Activated T-helper 2 cell treated with anti-CD3 and anti-CD28 coated beads, Interferon-gamma antibody, Interleukin-2, Interleukin-4, amounts not matched to agents 10 μg/mL and 5 μg/mL and 100 μg/mL, durations not matched to agents 14 hours and 24 hours and 36 hours (primary cell): ENCODE measurements at regions not wholly inside any gene's neighbourhood (a gene's known extent, or its start where the extent isn't known, plus 50 kb on each side); places are given as distances from the start of the nearest gene placed in this dataset.

Source experiments
- DNase-seq: peaks from one replicate; pipeline ENCODE4 v3.0.0; 2021; ENCODE audit warnings: low spot score
- H3K27ac Mint-ChIP-seq: one replicate; pipeline ENCODE4 v1.8.0; 2021; ENCODE audit warnings: mixed read lengths
- H3K27me3 Mint-ChIP-seq: one replicate; pipeline ENCODE4 v1.8.0; 2021; ENCODE audit warnings: low read depth, mixed read lengths
- H3K36me3 Mint-ChIP-seq: one replicate; pipeline ENCODE4 v1.8.0; 2021; ENCODE audit warnings: low read depth, mixed read lengths
- H3K4me1 Mint-ChIP-seq: one replicate; pipeline ENCODE4 v1.8.0; 2021; ENCODE audit warnings: low read depth, mixed read lengths
- H3K4me3 Mint-ChIP-seq: one replicate; pipeline ENCODE4 v1.8.0; 2021; ENCODE audit warnings: low read depth, mild to moderate bottlenecking, moderate library complexity, mixed read lengths
- H3K9me3 Mint-ChIP-seq: one replicate; pipeline ENCODE4 v1.8.0; 2021; ENCODE audit warnings: mixed read lengths
- intact Hi-C: fragments of 100-400 bp; cut with micrococcal nuclease; formaldehyde crosslinking; loops from one replicate; pipeline ENCODE4 v1.15.1; 2023

DNA sequence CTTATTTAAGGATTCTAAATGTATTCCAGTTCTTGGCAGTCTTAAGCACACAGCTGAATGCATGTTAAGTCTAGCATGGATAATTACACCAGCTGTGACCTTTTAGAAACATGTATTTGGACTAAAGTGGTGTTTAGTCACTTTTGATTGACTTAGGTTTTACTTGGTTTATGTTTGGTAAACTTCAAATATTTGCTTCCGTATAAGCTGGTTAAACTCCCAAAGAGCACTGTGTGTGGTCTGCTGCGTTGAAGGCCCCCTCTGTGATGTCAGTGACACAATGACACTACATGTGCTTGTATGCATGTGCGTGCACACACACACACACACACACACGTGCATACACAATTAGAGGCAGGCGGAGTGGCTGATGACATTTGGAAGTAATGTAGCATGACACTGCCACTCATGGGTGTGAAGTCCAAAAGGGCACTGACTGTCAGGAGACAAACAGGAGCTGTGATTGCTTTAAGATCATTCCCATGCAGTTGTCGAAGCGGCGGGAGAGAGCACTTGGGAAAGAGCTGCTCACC lies 156.1 kb upstream of the CDH13 start:
- no peak for DNase-seq
- Mint-ChIP-seq H3K4me3 (no peak overlapping the region), H3K27me3 (peaks cover 2% of the 10 kb centered on the region), H3K4me1 (no peaks in the 10 kb centered on the region), H3K9me3 (no peaks in the 10 kb centered on the region), H3K27ac (no peak overlapping the region), H3K36me3 (no peaks in the 10 kb centered on the region)
- intact Hi-C loops = no loop called here

DNA sequence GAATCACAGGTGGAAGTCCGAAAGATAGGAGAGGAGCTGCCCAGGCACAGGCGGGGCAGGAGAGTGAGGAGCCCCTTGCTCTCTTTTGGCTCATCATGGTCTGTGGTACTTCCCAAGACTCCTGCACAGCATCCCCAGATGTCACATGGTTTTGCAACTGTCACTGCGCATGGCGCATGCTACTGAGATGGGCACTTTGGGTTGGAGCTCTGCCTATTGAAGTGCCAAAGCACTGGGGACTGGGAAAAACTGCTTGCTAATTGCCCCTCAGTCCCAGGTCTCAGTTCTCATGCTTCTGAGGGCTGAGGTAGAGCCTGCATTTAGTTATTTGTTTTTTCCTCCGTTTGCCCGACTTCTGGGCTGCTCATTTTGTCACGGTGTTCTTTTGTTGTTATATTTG lies 156.8 kb upstream of the CDH13 start:
- no peak overlapping the region for H3K27ac Mint-ChIP-seq
- no peaks in the 10 kb centered on the region for H3K36me3 Mint-ChIP-seq
- H3K4me3 Mint-ChIP-seq = no peak overlapping the region
- no peaks in the 10 kb centered on the region for H3K9me3 Mint-ChIP-seq
- intact Hi-C loops = no loop called here
- peaks cover 2% of the 10 kb centered on the region for H3K27me3 Mint-ChIP-seq
- no peaks in the 10 kb centered on the region for H3K4me1 Mint-ChIP-seq
- no peak for DNase-seq

DNA sequence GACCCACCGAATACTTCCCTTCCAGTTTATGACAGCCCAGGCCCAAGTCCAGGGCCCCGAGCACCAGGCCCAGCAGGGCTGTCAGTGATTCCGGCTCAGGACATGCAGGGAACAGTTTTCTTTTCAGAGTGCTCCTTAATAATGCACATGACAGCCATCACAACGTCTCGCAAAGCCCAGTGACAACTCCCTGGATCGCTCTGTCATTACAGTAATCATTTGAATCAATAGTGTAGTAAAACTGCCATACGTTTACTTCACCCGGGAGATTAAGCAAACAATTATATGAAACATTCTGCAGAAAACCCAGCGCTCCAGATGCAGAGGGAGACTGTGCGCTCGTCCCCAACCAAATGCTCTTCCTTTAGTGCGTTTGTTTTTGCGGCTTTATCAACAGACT lies 162.6 kb upstream of the CDH13 start:
- Mint-ChIP-seq H3K4me3 (no peak overlapping the region), H3K36me3 (no peaks in the 10 kb centered on the region), H3K27ac (no peak overlapping the region)

DNA sequence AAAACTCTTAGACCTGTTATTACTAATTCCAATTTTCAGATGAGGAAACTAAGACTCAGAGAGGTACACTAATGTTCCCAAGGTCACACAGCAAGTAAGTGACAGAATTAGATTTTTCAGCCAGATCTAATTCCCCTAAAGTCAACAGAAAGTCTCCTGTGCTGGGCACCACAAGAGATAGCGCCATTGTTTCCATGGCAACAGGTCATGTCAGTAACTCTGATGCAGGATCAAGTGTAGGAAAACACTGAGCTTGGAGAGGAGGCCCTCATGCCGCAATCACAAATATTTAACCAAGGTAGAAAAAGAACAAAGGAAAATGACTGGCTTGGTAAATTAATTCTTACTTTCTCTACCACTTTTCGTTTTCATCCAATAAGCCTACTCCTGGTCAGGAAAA lies 166.0 kb upstream of the CDH13 start:
- H3K27me3 Mint-ChIP-seq = peaks cover 2% of the 10 kb centered on the region
- no peaks in the 10 kb centered on the region for H3K9me3 Mint-ChIP-seq
- intact Hi-C loops = no loop called here
- no peak overlapping the region for H3K27ac Mint-ChIP-seq
- H3K4me3 Mint-ChIP-seq = no peak overlapping the region
- DNase-seq = no peak
- H3K36me3 Mint-ChIP-seq = no peaks in the 10 kb centered on the region
- H3K4me1 Mint-ChIP-seq = peaks cover 1% of the 10 kb centered on the region

More for the DNA sequence above, 162.6 kb upstream of the CDH13 start:
- Mint-ChIP-seq H3K4me1 (no peaks in the 10 kb centered on the region), H3K27me3 (no peaks in the 10 kb centered on the region), H3K9me3 (no peaks in the 10 kb centered on the region)
- DNase-seq = no peak
- intact Hi-C loops = no loop called here

DNA sequence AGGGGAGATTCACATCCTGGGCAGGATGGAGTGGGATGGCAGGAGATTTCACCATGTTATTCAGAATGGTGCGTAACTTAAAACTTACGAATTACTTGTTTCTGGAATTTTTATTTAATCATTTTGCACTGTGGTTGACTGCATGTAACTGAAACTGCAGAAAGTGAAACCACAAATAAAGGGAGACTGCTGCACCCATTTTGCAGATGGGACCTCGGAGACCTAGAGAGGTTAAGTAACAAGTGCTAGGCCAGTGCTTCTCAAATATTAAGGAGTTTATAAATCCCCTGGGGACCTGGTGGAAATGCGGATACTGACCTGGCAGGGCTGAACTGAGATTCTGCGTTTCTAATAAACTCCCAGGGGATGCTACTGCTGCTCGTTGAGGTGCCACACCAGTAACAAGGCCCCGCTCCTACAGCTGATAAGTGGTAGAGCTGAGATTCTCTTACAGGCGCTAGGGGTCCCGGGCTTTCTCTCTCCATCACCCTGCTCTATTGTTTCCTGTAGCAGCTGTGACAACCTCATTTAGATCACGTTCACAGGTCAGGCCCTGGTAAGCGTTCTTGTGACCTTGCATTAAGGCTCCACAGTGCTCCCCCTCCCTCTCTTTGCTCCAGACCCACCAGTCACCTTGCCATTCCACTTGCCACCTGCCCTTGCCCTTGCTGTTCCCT lies 167.1 kb upstream of the CDH13 start:
- no peaks in the 10 kb centered on the region for H3K36me3 Mint-ChIP-seq
- DNase-seq = no peak
- intact Hi-C loops = loop anchor here (5.0 kb wide), 1 partner anchor 197 kb away; no protein-coding TSS in a partner anchor
- no peak overlapping the region for H3K4me3 Mint-ChIP-seq
- no peak overlapping the region for H3K27ac Mint-ChIP-seq
- H3K27me3 Mint-ChIP-seq = peaks cover 2% of the 10 kb centered on the region
- no peaks in the 10 kb centered on the region for H3K9me3 Mint-ChIP-seq
- peaks cover 1% of the 10 kb centered on the region for H3K4me1 Mint-ChIP-seq

DNA sequence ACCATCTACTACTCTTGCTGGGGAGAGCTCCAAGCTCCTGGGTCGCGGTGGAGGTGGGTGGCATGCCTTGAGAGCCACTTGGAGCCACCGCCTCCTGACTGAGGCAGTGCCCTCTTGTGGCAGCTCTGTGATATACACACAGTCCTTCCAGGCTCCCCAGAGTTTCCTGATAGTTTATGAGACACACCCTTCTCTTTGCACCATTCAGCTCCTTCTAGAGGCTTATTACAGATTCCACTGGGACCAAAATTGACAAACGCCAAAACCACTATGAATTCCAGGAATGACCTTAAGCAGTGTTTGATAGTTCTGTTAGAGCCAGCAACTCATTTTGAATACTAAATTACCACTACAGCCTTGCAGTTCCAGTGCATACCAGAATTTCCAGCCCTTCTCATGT lies 170.1 kb upstream of the CDH13 start:
- no peak overlapping the region for H3K4me3 Mint-ChIP-seq
- H3K9me3 Mint-ChIP-seq = no peaks in the 10 kb centered on the region

DNA sequence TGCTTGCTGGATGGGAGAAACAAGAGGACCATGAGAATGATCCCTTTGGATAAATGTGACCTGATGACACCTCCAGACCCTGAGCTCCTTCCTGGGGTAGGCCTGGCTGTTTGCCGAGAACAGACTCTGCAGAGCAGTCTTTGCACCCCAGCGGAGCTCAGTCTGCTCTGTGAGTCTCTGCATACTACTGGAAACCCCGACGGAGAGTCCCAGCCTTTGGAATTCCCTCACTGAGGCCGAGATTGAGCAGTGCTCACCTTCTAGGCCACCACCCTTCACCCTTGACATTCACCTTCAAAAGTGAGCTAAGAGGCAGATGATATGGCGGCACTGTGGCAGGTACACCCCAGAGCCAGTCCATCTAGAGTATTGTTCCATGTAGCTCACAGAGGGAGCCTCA lies 172.2 kb upstream of the CDH13 start:
- no peak for DNase-seq
- Mint-ChIP-seq H3K4me3 (no peak overlapping the region), H3K9me3 (no peaks in the 10 kb centered on the region), H3K4me1 (peaks cover 1% of the 10 kb centered on the region), H3K27ac (no peak overlapping the region), H3K27me3 (peaks cover 2% of the 10 kb centered on the region), H3K36me3 (no peaks in the 10 kb centered on the region)
- intact Hi-C loops = no loop called here

More for the DNA sequence above, 170.1 kb upstream of the CDH13 start:
- intact Hi-C loops = loop anchor here (5.0 kb wide), 1 partner anchor 194 kb away; no protein-coding TSS in a partner anchor
- H3K27me3 Mint-ChIP-seq = peaks cover 2% of the 10 kb centered on the region
- no peak for DNase-seq
- peaks cover 1% of the 10 kb centered on the region for H3K4me1 Mint-ChIP-seq
- no peak overlapping the region for H3K27ac Mint-ChIP-seq
- no peaks in the 10 kb centered on the region for H3K36me3 Mint-ChIP-seq

DNA sequence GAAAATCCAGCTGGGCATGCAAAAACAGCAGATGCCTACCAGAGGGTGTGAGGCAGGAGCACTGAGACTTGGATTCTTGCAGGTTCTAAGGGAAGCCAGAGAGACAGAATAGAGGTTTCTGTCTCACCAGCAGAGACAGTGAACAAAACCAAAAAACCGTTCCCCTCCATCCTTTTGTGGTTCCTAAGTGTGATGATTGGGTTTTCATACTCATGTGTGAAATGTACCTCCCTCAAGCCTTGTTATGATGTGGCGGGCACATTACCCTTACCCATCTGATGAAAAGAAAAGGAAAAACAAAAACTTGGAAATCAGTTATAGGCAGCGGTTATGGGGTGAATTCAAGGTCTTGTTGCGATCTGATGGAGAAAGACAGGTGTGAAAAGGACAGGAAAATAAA lies 172.6 kb upstream of the CDH13 start:
- Mint-ChIP-seq H3K27me3 (peaks cover 2% of the 10 kb centered on the region), H3K9me3 (no peaks in the 10 kb centered on the region), H3K4me1 (peaks cover 1% of the 10 kb centered on the region), H3K36me3 (no peaks in the 10 kb centered on the region), H3K4me3 (no peak overlapping the region), H3K27ac (no peak overlapping the region)
- DNase-seq = no peak
- intact Hi-C loops = no loop called here

DNA sequence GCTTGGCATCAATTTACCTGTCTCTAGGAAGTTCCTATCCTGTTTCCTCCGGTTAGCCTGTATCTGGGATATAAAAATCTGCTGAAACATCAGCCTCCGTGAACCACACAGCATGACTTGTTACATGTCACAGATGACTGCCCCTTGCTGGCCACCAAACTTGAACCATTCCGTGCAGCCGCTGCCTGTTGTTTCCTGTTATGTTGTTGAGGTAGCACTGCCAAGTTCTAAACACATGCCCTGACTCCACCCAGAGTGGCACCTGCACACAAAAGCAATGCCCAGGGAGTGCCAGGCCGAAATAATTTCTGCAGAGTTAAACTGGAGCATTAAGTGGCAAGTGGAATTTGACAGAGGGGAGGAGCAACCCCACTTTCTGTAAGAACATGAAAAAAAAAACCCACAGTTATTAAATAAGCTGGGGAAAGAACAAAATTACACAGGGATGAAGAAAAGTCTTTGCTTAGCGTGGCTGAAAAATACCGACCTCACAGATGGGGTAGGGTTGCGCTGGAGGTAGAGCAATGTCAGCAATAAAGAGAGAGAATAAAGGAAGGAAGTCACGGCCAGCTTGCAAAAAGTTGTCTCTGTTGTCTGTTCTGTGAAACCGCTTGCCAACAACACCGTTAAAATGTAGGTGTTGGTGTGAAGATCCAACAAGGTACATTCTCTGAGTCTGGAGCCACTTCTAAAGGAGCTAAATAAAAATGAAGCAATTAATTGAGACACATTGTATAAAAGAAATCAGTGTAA lies 174.6 kb upstream of the CDH13 start:
- Mint-ChIP-seq H3K9me3 (no peaks in the 10 kb centered on the region), H3K4me1 (peaks cover 1% of the 10 kb centered on the region), H3K36me3 (no peaks in the 10 kb centered on the region), H3K27ac (no peak overlapping the region), H3K4me3 (no peak overlapping the region), H3K27me3 (peaks cover 2% of the 10 kb centered on the region)
- no peak for DNase-seq
- intact Hi-C loops = no loop called here

DNA sequence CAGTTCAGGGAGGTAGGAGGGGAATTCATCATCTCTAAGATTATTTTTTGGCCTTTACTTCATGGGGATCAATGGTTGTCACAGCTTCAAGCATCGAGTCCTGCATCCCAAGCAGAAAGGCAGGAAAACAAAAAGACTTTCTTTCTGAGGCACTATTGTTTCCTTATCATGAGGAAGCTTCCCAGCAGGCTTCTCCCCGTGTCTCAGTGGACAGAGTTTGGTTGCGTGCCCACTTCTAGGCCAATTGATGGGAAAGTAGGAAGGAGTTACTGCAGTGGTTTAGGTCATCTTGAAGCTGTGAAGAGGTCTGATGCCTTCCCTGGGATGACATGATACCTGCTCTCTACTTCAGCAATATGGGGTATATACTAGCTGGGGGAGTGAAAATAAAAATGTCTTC lies 175.3 kb upstream of the CDH13 start:
- Mint-ChIP-seq H3K36me3 (no peaks in the 10 kb centered on the region), H3K27me3 (peaks cover under 1% of the 10 kb centered on the region), H3K27ac (no peak overlapping the region), H3K4me1 (peaks cover under 1% of the 10 kb centered on the region), H3K4me3 (no peak overlapping the region), H3K9me3 (no peaks in the 10 kb centered on the region)
- no peak for DNase-seq
- intact Hi-C loops = no loop called here

DNA sequence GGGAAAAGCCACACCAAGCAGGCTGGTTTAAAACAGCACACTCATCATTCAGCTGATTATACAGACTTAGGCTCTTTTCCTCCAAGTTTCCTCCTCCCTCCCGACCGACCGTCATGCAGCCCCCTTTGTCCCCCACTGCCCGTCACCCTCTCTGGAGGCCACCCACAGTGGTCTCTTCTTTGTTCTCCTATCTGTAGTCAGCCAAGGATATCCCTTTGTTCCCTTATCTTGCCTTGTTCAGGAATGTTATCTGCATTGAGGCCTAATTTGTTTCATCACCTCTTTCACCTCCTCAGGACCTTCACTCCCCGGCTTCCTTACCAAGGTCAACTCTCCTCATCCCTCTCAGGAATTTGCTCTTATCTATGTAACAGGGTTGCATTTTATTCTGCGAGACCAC lies 186.4 kb upstream of the CDH13 start:
- Mint-ChIP-seq H3K4me3 (no peak overlapping the region), H3K27me3 (no peaks in the 10 kb centered on the region), H3K27ac (no peak overlapping the region), H3K36me3 (no peaks in the 10 kb centered on the region), H3K4me1 (no peaks in the 10 kb centered on the region), H3K9me3 (no peaks in the 10 kb centered on the region)
- intact Hi-C loops = no loop called here
- no peak for DNase-seq

DNA sequence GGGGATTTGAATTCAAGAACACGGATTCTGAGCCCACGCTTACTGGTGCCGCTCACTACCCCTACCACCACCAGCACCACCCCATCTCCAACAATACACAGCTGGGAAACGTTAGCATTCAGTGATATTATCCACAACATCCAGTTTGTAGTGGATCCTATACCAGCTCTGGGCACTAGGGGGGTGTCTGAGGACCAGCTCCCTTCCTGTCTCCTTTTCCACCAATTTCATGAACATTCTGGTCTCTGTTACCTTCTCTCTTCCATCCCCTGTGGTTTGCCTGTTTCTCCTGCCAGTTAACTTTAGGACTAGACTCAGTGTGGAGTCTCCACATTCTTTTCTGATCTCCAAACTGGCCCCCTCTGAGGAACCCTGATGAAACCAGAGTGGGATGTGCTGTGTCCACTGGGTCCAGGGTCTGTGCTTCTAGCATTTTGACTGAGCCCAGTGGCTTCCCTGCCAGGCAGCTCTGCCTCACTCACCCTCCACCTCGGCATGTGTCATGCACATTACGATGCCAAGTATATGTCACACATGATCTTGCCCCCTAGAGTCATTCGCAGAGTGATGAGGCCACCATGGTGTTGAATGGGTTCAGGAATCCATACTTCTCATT lies 187.0 kb upstream of the CDH13 start:
- intact Hi-C loops = no loop called here
- Mint-ChIP-seq H3K4me3 (no peak overlapping the region), H3K4me1 (no peaks in the 10 kb centered on the region), H3K9me3 (no peaks in the 10 kb centered on the region), H3K27me3 (no peaks in the 10 kb centered on the region), H3K36me3 (no peaks in the 10 kb centered on the region), H3K27ac (no peak overlapping the region)
- no peak for DNase-seq

DNA sequence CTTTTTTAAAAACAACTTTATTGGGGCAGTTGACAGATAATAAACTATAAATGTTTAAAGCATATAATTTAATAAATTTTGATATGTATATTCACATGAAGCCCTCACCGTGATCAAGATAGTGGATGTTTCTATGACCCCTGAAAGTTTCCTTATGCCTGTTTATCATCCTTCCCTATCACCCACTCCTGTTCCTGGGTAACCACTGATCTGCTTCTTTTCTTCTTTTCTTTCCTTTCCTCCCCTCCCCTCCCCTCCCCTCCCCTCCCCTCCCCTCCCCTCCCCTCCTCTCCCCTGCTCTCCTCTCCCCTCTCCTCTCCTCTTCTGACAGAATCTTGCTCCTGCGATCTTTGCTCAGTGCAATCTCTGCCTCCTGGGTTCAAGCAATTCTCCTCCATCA lies 193.7 kb upstream of the CDH13 start:
- Mint-ChIP-seq H3K9me3 (no peaks in the 10 kb centered on the region), H3K4me1 (no peaks in the 10 kb centered on the region)

More for the DNA sequence above, 193.7 kb upstream of the CDH13 start:
- Mint-ChIP-seq H3K36me3 (no peaks in the 10 kb centered on the region), H3K4me3 (no peak overlapping the region), H3K27ac (no peak overlapping the region), H3K27me3 (no peaks in the 10 kb centered on the region)
- intact Hi-C loops = no loop called here
- DNase-seq = no peak
